ENCODE measurements at regions not wholly inside any gene's neighbourhood (a gene's known extent, or its start where the extent isn't known, plus 50 kb on each side); places are given as distances from the start of the nearest gene placed in this dataset.

DNA sequence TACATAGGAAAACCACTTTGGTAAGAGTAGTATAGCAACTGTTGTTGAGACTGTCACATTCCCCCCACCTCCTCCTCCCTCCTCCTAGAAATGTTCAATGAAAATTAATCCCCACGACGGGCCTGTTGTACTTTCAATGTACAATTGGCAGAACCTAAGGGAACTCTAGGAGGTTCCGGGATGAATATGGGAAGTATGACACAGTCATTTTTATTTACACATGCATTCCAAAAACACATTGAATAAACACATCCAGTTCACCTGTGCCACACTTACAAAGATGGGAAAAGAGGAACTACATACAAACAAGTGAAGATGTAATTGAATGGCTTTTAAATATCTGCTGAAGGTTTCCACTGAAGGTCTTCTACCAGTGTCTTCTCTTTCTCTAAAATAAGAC lies 144.4 kb upstream of the NBPF11 start:
- TF ChIP-seq CTCF (IDR thresholded peaks at IDR 0.05) (no peak), EZH2phosphoT487 (IDR thresholded peaks at IDR 0.05) (no peak), EZH2 (IDR thresholded peaks at IDR 0.05) (no peak)

Measured in neural progenitor cell (in vitro differentiated cells).